ENCODE measurements at regions not wholly inside any gene's neighbourhood (a gene's known extent, or its start where the extent isn't known, plus 50 kb on each side); places are given as distances from the start of the nearest gene placed in this dataset.
"Not testable (repeated sequence)": the region's sequence is repeated elsewhere in the genome, so short reads cannot be mapped to it uniquely, and the experiment has no call there.

DNA sequence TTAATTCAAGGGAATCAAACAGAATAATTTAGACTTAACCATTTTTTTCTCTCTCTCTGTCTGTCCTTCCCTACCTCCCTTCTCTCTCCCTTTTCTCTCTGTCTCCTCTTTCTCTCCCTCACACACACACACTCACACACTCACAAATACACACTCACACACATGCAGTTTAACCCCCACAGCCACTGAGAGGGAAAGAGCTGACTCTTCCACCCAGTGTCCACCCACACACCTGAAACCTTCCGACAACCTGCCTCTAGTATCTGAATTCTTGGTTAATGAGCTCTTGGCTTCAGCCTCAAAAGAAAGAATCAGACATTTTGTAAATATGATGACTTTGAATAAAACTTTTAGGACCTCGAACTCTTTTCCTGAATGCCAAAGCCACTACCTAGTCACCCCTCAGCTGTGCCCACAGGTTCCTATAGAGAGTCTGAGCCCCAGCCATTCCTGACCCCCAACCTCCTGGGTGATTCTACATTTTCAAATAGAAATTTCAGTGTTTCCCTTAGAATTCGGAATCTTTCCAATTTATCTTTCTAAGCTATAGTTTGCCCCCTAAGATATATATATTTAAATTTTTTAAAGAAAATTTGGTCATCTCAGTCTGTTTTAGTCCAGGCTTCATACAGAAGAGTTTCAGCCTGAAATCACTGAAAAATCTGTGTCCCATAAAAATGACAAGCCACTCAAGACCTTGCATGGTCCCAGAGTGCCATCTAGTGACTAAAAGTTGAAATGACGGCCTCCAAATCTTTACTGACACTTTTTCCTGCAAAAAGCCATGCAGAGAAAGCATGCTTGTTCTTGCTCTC lies 202.8 kb downstream of the IPMK start:
- TF ChIP-seq, protein P1, sequence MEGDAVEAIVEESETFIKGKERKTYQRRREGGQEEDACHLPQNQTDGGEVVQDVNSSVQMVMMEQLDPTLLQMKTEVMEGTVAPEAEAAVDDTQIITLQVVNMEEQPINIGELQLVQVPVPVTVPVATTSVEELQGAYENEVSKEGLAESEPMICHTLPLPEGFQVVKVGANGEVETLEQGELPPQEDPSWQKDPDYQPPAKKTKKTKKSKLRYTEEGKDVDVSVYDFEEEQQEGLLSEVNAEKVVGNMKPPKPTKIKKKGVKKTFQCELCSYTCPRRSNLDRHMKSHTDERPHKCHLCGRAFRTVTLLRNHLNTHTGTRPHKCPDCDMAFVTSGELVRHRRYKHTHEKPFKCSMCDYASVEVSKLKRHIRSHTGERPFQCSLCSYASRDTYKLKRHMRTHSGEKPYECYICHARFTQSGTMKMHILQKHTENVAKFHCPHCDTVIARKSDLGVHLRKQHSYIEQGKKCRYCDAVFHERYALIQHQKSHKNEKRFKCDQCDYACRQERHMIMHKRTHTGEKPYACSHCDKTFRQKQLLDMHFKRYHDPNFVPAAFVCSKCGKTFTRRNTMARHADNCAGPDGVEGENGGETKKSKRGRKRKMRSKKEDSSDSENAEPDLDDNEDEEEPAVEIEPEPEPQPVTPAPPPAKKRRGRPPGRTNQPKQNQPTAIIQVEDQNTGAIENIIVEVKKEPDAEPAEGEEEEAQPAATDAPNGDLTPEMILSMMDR (IDR thresholded peaks at IDR 0.05; ENCODE audit: low read depth, low read length) = peak; percentile 81
- in situ Hi-C loops (cut with HindIII; ENCODE audit: low sequenced_read_pairs) = no loop called here
- no peak overlapping the region for H3K4me3 ChIP-seq (ENCODE audit: low read depth, low read length)
- DNase-seq (ENCODE audit: low read depth, low spot score) = peak; percentile 69

DNA sequence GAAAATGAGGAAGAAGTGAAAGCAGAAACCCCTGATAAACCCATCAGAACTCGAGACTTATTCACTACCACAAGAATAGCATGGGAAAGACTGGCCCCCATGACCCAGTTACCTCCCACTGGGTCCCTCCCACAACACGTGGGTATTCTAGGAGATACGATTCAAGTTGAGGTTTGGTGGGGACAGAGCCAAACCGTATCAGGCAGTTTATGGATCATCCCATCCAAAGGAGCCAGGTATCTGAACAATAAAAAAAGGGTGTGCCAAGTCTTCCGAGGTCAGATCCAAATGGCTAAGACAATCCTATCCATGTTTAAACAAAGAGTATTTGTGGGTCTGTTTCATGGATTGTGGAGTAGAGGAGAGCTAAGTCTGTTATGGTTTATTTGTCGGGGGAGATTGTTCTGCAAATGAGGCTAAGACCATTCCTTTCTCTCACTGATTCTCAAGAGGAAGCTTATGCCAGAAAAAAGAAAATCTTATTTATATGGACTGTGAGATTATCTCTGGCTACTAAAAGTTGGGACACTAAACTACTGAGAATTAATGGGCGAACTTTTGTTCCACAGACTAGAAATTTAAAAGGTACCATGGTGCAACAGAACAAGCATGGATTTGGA lies 203.7 kb downstream of the IPMK start:
- H3K4me3 ChIP-seq (ENCODE audit: low read depth, low read length) = no peak overlapping the region
- in situ Hi-C loops (cut with HindIII; ENCODE audit: low sequenced_read_pairs) = no loop called here
- DNase-seq (ENCODE audit: low read depth, low spot score) = no peak
- TF ChIP-seq, protein P1 (IDR thresholded peaks at IDR 0.05; ENCODE audit: low read depth, low read length) = no peak

DNA sequence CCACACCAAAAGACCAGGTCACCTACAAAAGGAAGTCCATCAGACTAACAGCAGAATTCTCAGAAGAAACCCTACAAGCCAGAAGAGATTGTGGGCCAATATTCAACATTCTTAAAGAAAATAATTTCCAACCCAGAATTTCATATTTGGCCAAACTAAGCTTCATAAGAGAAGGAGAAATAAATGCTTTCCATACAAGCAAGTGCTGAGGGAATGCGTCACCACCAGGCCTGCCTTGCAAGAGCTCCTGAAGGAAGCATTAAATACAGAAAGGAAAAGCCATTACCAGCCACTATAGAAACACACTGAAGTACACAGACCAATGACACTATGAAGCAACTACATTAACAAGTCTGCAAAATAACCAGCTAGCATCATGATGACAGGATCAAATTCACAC lies 209.0 kb downstream of the IPMK start:
- DNase-seq (ENCODE audit: low read depth, low spot score) = peak; percentile 26
- H3K4me3 ChIP-seq (ENCODE audit: low read depth, low read length); in situ Hi-C loops (cut with HindIII; ENCODE audit: low sequenced_read_pairs): not testable (repeated sequence)
- TF ChIP-seq, protein P1 (IDR thresholded peaks at IDR 0.05; ENCODE audit: low read depth, low read length) = peak; percentile 27

DNA sequence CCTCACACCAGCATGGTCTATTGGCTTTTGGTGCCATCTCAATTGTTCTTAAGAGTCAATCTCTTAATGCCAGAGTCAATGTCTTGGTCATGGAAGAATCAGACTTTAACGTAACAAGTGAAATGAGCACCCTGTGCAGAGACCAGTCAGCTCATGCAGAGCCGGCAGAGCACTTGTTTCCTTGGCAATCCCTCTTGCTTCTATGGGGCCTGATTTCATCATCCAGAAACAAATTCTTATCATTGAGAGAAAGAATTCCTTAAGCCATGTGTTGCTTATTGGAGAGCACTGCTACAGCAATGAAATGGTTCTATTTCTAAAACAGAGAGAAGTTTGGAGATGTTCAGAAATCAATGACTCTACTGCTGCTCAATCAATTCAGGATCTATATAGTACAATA lies 212.8 kb downstream of the IPMK start:
- H3K4me3 ChIP-seq (ENCODE audit: low read depth, low read length) = no peak overlapping the region
- DNase-seq (ENCODE audit: low read depth, low spot score) = no peak
- in situ Hi-C loops (cut with HindIII; ENCODE audit: low sequenced_read_pairs) = no loop called here
- TF ChIP-seq, protein P1 (IDR thresholded peaks at IDR 0.05; ENCODE audit: low read depth, low read length) = no peak

DNA sequence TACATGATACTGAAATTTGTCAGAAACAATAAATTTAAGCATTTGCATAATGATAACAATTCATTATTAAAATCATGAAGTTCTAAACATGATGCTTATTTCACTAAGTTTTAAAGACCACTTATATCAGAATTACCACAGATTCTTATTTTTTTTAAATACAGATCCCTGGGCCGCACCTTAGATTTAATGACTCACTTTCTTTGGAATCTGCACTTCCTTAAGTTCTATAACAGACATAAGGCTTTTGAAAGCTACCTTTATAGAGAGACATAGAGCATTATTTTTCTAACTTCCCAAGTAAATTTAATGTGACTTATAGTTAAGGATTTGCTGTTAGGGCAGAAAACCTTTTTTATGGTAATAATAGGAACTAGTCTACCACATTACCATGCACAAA lies 214.9 kb downstream of the IPMK start:
- no peak overlapping the region for H3K4me3 ChIP-seq (ENCODE audit: low read depth, low read length)
- no peak for DNase-seq (ENCODE audit: low read depth, low spot score)
- in situ Hi-C loops (cut with HindIII; ENCODE audit: low sequenced_read_pairs) = no loop called here
- TF ChIP-seq, protein P1 (IDR thresholded peaks at IDR 0.05; ENCODE audit: low read depth, low read length) = no peak

DNA sequence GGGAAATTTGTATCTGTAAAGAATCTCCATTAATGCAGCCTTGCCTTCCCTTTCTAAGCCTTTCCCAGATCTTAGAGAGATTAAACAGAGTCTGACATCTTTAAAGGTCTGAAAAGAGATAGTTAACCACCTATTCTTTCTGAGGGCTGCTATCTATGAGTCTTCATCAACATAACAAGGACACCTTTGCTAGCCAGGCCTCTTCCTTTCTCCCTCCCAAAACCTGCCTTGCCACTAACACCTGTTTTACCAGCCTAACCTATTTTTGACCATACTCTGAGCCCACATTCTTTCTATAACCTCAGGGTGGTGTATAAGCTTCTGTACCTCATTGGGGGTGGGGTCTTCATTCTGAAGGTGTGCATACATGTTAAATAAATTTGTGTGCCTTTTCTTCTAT lies 217.1 kb downstream of the IPMK start:
- TF ChIP-seq, protein P1 (IDR thresholded peaks at IDR 0.05; ENCODE audit: low read depth, low read length) = no peak
- H3K4me3 ChIP-seq (ENCODE audit: low read depth, low read length) = no peak overlapping the region
- in situ Hi-C loops (cut with HindIII; ENCODE audit: low sequenced_read_pairs) = no loop called here
- no peak for DNase-seq (ENCODE audit: low read depth, low spot score)

Data from astrocyte of the spinal cord (primary cell).